HCT116 (cell line): ENCODE measurements at regions not wholly inside any gene's neighbourhood (a gene's known extent, or its start where the extent isn't known, plus 50 kb on each side); places are given as distances from the start of the nearest gene placed in this dataset.

Source experiments
- ATAC-seq: fragments of 200-7000 bp; cut with Tn5 transposase; 2 replicates; pipeline ENCODE4 v1.9.1; 2020; ENCODE audit warnings: mild to moderate bottlenecking, moderate library complexity
- BruUV-seq: library from RNA; stranded (reverse); fragments of 400-500 nt; replicated peaks from 2 replicates; lab custom pipeline; 2021; lab: Mats Ljungman, UMichigan
- CTCF ChIA-PET: fragments of 300-600 bp; sonication (Branson Sonifier 250); formaldehyde crosslinking; loops from one replicate; lab custom pipeline; 2021; ENCODE audit warnings: antibody characterized with exemption; lab: Charles Lee
- POLR2A ChIA-PET: fragments of 300-600, 350-600 bp; sonication (Branson Sonifier 250); formaldehyde crosslinking; loops from one replicate; lab custom pipeline; 2021; ENCODE audit warnings: antibody characterized with exemption; lab: Charles Lee
- RAD21 ChIA-PET, 2 experiments: fragments of 300-600 bp; sonication (Branson Sonifier 250); formaldehyde crosslinking; loops; one replicate each; lab custom pipeline; 2023; ENCODE audit warnings: low total read pairs in 2 of 2; ENCODE audit not compliant: uncharacterized antibody in 2 of 2, unreplicated experiment in 2 of 2, low non-redundant PET in 1 of 2; lab: Charles Lee
- DNase-seq: peaks from one replicate; pipeline ENCODE4 v3.0.0-alpha.2; 2010; ENCODE audit warnings: low read depth, low spot score
- H2AFZ ChIP-seq: fragments of 200-600 bp; shearing (Covaris generic), sonication (generic); 2 replicates; pipeline ENCODE4 v1.6.1; 2017; ENCODE audit warnings: low read depth, mixed run types, mixed read lengths, antibody characterized with exemption, low read length; ENCODE audit not compliant: poor library complexity, severe bottlenecking
- H3K27ac ChIP-seq: 2 replicates; pipeline ENCODE4 v1.5.1; 2012; ENCODE audit warnings: low read depth, low read length
- H3K27me3 ChIP-seq: fragments of 200-600 bp; sonication (generic); 2 replicates; pipeline ENCODE4 v1.6.1; 2016; ENCODE audit warnings: mixed run types, low read length, mixed read lengths; ENCODE audit not compliant: insufficient read depth
- H3K36me3 ChIP-seq, 2 experiments: fragments of 200-500 bp in 1 of 2; fragments of 200-600 bp in 1 of 2; sonication (Bioruptor generic) in 1 of 2; sonication (generic) in 1 of 2; 2 replicates each; pipeline versions ENCODE4 v1.5.1 to v1.6.1; 2014 to 2016; ENCODE audit warnings: low read length in 2 of 2, inconsistent platforms in 1 of 2, mixed read lengths in 1 of 2, mixed run types in 1 of 2; ENCODE audit not compliant: insufficient read depth in 2 of 2, control insufficient read depth in 1 of 2
- H3K4me1 ChIP-seq, 2 experiments: fragments of 200-600 bp in 1 of 2; sonication (generic) in 1 of 2; 2 replicates each; pipeline versions ENCODE4 v1.5.1 to v1.6.1; 2012 to 2017; ENCODE audit warnings: low read length in 2 of 2, inconsistent platforms in 1 of 2, mild to moderate bottlenecking in 1 of 2, mixed read lengths in 1 of 2, mixed run types in 1 of 2, moderate library complexity in 1 of 2; ENCODE audit not compliant: insufficient read depth in 2 of 2, control insufficient read depth in 1 of 2
- H3K4me2 ChIP-seq: fragments of 200-600 bp; sonication (generic); 2 replicates; pipeline ENCODE4 v1.6.1; 2017; ENCODE audit warnings: mixed run types, low read length, mixed read lengths
- H3K4me3 ChIP-seq, 2 experiments: fragments of 200-600 bp in 1 of 2; sonication (generic) in 1 of 2; replicated peaks in 1 of 2; 2 replicates each; pipeline ENCODE4 v1.5.1; 2011 to 2016; ENCODE audit warnings: low read length in 2 of 2, control low read depth in 1 of 2, low read depth in 1 of 2, mild to moderate bottlenecking in 1 of 2, mixed read lengths in 1 of 2, mixed run types in 1 of 2
- H3K79me2 ChIP-seq: fragments of 200-600 bp; sonication (generic); 2 replicates; pipeline ENCODE4 v1.6.1; 2017; ENCODE audit warnings: mild to moderate bottlenecking, mixed run types, low read length, moderate library complexity, mixed read lengths; ENCODE audit not compliant: insufficient read depth
- H3K9ac ChIP-seq: fragments of 200-600 bp; sonication (generic); 2 replicates; pipeline ENCODE4 v1.6.1; 2016; ENCODE audit warnings: low read length, mixed read lengths
- H3K9me2 ChIP-seq: fragments of 200-600 bp; sonication (generic), shearing (Covaris generic); 2 replicates; pipeline ENCODE4 v1.6.1; 2017; ENCODE audit warnings: mixed run types, mild to moderate bottlenecking, moderate library complexity; ENCODE audit not compliant: insufficient read depth
- H3K9me3 ChIP-seq, 2 experiments: fragments of 200-500 bp in 1 of 2; fragments of 200-600 bp in 1 of 2; sonication (Bioruptor generic) in 1 of 2; sonication (generic) in 1 of 2; 2 replicates each; pipeline ENCODE4 v1.6.1; 2014 to 2017; ENCODE audit warnings: low read length in 2 of 2, mixed read lengths in 2 of 2, inconsistent platforms in 1 of 2, low read depth in 1 of 2, mild to moderate bottlenecking in 1 of 2, mixed run types in 1 of 2, moderate library complexity in 1 of 2; ENCODE audit not compliant: control insufficient read depth in 1 of 2, insufficient read depth in 1 of 2
- H4K20me1 ChIP-seq: fragments of 200-600 bp; sonication (generic), shearing (Covaris generic); 2 replicates; pipeline ENCODE4 v1.6.1; 2017; ENCODE audit warnings: mixed run types, mild to moderate bottlenecking, moderate library complexity; ENCODE audit not compliant: insufficient read depth
- ATF3 ChIP-seq: IDR thresholded peaks from 2 replicates; pipeline ENCODE4 v1.6.1; 2012
- CBX3 ChIP-seq: IDR thresholded peaks from 2 replicates; pipeline ENCODE4 v1.6.1; 2012; ENCODE audit warnings: low read depth
- CEBPB ChIP-seq: IDR thresholded peaks from 2 replicates; pipeline ENCODE4 v1.6.1; 2012; ENCODE audit warnings: low read depth
- CTCF ChIP-seq, 3 experiments: fragments of 200-600 bp in 1 of 3; sonication (generic) in 1 of 3; IDR thresholded peaks in 2 of 3; conservative IDR thresholded peaks in 1 of 3; 2 replicates each; pipeline ENCODE4 v1.5.1; 2012 to 2017; ENCODE audit warnings: low read depth in 2 of 3, low read length in 2 of 3, antibody characterized with exemption in 1 of 3, borderline replicate concordance in 1 of 3, control low read depth in 1 of 3, mild to moderate bottlenecking in 1 of 3, mixed read lengths in 1 of 3, mixed run types in 1 of 3, moderate library complexity in 1 of 3; ENCODE audit not compliant: insufficient read depth in 1 of 3
- EGR1 ChIP-seq: IDR thresholded peaks from 2 replicates; pipeline ENCODE4 v1.6.1; 2012; ENCODE audit warnings: low read depth
- ELF1 ChIP-seq: IDR thresholded peaks from 2 replicates; pipeline ENCODE4 v1.6.1; 2012; ENCODE audit warnings: low read depth, borderline replicate concordance
- EZH2 ChIP-seq: fragments of 200-600 bp; sonication (generic); IDR thresholded peaks from 2 replicates; pipeline ENCODE4 v1.6.1; 2017; ENCODE audit warnings: antibody characterized with exemption, mixed run types
- EZH2phosphoT487 ChIP-seq: fragments of 200-600 bp; IDR thresholded peaks from 2 replicates; pipeline ENCODE4 v1.6.1; 2018; ENCODE audit warnings: antibody characterized with exemption, borderline replicate concordance
- JUND ChIP-seq: IDR thresholded peaks from 2 replicates; pipeline ENCODE4 v1.6.1; 2012
- POLR2A ChIP-seq: IDR thresholded peaks from 2 replicates; pipeline ENCODE4 v1.7.0; 2011; ENCODE audit warnings: borderline replicate concordance; ENCODE audit not compliant: insufficient read depth, insufficient read length; ENCODE audit errors: extremely low read depth
- POLR2AphosphoS5 ChIP-seq: IDR thresholded peaks from 2 replicates; pipeline ENCODE4 v1.6.1; 2011; ENCODE audit warnings: mild to moderate bottlenecking, low read depth, low read length, moderate library complexity
- RAD21 ChIP-seq: IDR thresholded peaks from 2 replicates; pipeline ENCODE4 v1.6.1; 2012; ENCODE audit warnings: low read depth, mild to moderate bottlenecking
- SIN3A ChIP-seq: IDR thresholded peaks from 2 replicates; pipeline ENCODE4 v1.6.1; 2012; ENCODE audit warnings: low read depth
- SP1 ChIP-seq: IDR thresholded peaks from 2 replicates; pipeline ENCODE4 v1.6.1; 2012; ENCODE audit warnings: low read depth
- SRF ChIP-seq: IDR thresholded peaks from 2 replicates; pipeline ENCODE4 v1.6.1; 2012; ENCODE audit warnings: low read depth
- TCF7L2 ChIP-seq: IDR thresholded peaks from 2 replicates; pipeline ENCODE4 v1.7.0; 2011; ENCODE audit warnings: borderline replicate concordance, inconsistent platforms; ENCODE audit not compliant: insufficient read depth, insufficient read length; ENCODE audit errors: extremely low read depth
- ZBTB33 ChIP-seq: IDR thresholded peaks from 2 replicates; pipeline ENCODE4 v1.6.1; 2011; ENCODE audit warnings: mild to moderate bottlenecking, low read length, moderate library complexity; ENCODE audit not compliant: insufficient replicate concordance; ENCODE audit errors: extremely low read depth
- ZFX ChIP-seq: fragments of 450-650 bp; IDR thresholded peaks from 2 replicates; pipeline ENCODE4 v1.6.1; 2017
- ZNF274 ChIP-seq: fragments of 200-500 bp; sonication (Bioruptor generic); IDR thresholded peaks from 2 replicates; pipeline ENCODE4 v1.6.1; 2014; ENCODE audit warnings: mild to moderate bottlenecking, low read depth, low read length, inconsistent platforms
- intact Hi-C: fragments of 100-400 bp; cut with micrococcal nuclease; formaldehyde crosslinking; loops from 2 replicates; pipeline ENCODE4 v1.10.0; 2022

GRCh38 chr3:87855616-87856015 lies 203.2 kb downstream of the CGGBP1 start:
- no peaks in the 10 kb centered on the region for H3K27me3 ChIP-seq
- no peaks in the 10 kb centered on the region for H3K9me3 ChIP-seq
- no peaks in the 10 kb centered on the region for H3K4me1 ChIP-seq
- H3K9ac ChIP-seq = no peak overlapping the region
- POLR2A ChIA-PET = no interaction called here
- H3K4me3 ChIP-seq = no peak overlapping the region
- no peaks in the 10 kb centered on the region for H3K36me3 ChIP-seq
- no peak for TF ChIP-seq SRF
- no peak for TF ChIP-seq CBX3
- no peak for TF ChIP-seq ATF3
- no peak for TF ChIP-seq POLR2A
- no peak overlapping the region for H2AFZ ChIP-seq
- no TSS peak for BruUV-seq
- intact Hi-C loops = no loop called here
- ATAC-seq (no peak), DNase-seq (no peak)
- H3K9me2 ChIP-seq = no peaks in the 10 kb centered on the region
- CTCF ChIA-PET = no interaction called here
- no peak overlapping the region for H3K4me2 ChIP-seq
- H3K79me2 ChIP-seq = no peaks in the 10 kb centered on the region
- H3K27ac ChIP-seq = no peak overlapping the region
- RAD21 ChIA-PET = no interaction called here
- H4K20me1 ChIP-seq = no peaks in the 10 kb centered on the region

GRCh38 chr3:87855211-87855610 lies 203.6 kb downstream of the CGGBP1 start:
- Histone ChIP-seq H3K79me2 (no peaks in the 10 kb centered on the region), H2AFZ (no peak overlapping the region), H3K4me1 (no peaks in the 10 kb centered on the region), H3K27me3 (no peaks in the 10 kb centered on the region), H3K9ac (no peak overlapping the region), H3K9me3 (no peaks in the 10 kb centered on the region), H3K36me3 (no peaks in the 10 kb centered on the region), H3K4me2 (no peak overlapping the region), H3K9me2 (no peaks in the 10 kb centered on the region), H3K27ac (no peak overlapping the region), H3K4me3 (no peak overlapping the region), H4K20me1 (no peaks in the 10 kb centered on the region)
- ATAC-seq = no peak
- BruUV-seq = no TSS peak
- ChIA-PET RAD21 (no interaction called here), POLR2A (no interaction called here), CTCF (no interaction called here)
- intact Hi-C loops = no loop called here
- no peak for DNase-seq
- TF ChIP-seq ATF3 (no peak), EZH2 (no peak), POLR2AphosphoS5 (no peak), POLR2A (no peak), EZH2phosphoT487 (no peak), EGR1 (no peak), TCF7L2 (no peak), SP1 (no peak), SRF (no peak), ZNF274 (no peak), JUND (no peak), CBX3 (no peak), ZBTB33 (no peak), ZFX (no peak), CTCF (IDR thresholded peaks at IDR 0.05 in 2 of 3, conservative IDR thresholded peaks at IDR 0.05 in 1 of 3; ENCODE audit: borderline replicate concordance in 1 of 3, insufficient read depth in 1 of 3, low read depth in 2 of 3, low read length in 2 of 3) (no peak), CEBPB (no peak), ELF1 (no peak), SIN3A (no peak), RAD21 (no peak)
